ENCODE measurements at regions not wholly inside any gene's neighbourhood (a gene's known extent, or its start where the extent isn't known, plus 50 kb on each side); places are given as distances from the start of the nearest gene placed in this dataset.

- TF ChIP-seq EZH2phosphoT487 (IDR thresholded peaks at IDR 0.05; ENCODE audit: borderline replicate concordance, low read length), result no peak
- no peak for TF ChIP-seq CTCF (IDR thresholded peaks at IDR 0.05; ENCODE audit: low read depth, low read length, poor library complexity, severe bottlenecking)
Observed at GRCh38 chr2:155747531-155747930, 585.0 kb downstream of the NR4A2 start.

All from DOHH2 (cell line).